BE2C (cell line): ENCODE measurements at regions not wholly inside any gene's neighbourhood (a gene's known extent, or its start where the extent isn't known, plus 50 kb on each side); places are given as distances from the start of the nearest gene placed in this dataset.

Source experiments
- DNase-seq: peaks from one replicate; pipeline ENCODE4 v3.0.0-alpha.2; 2020
- H3K27me3 ChIP-seq: fragments of 250-450 bp; sonication (Bioruptor Pico); 2 replicates; pipeline ENCODE4 v1.5.1; 2020; ENCODE audit warnings: mild to moderate bottlenecking
- H3K36me3 ChIP-seq: fragments of 250-450 bp; sonication (Bioruptor Pico); 2 replicates; pipeline ENCODE4 v1.5.1; 2020; ENCODE audit warnings: mild to moderate bottlenecking
- H3K4me1 ChIP-seq: fragments of 250-450 bp; sonication (Bioruptor Pico); 2 replicates; pipeline ENCODE4 v1.5.1; 2020
- H3K4me3 ChIP-seq: 2 replicates; pipeline ENCODE4 v1.5.1; 2011; ENCODE audit warnings: low read depth, low read length
- H3K9me3 ChIP-seq: fragments of 250-450 bp; sonication (Bioruptor Pico); 2 replicates; pipeline ENCODE4 v1.5.1; 2020
- CTCF ChIP-seq: IDR thresholded peaks from 2 replicates; pipeline ENCODE4 v1.5.1; 2012; ENCODE audit warnings: mild to moderate bottlenecking, low read depth, low read length

- no peak for TF ChIP-seq CTCF
- Histone ChIP-seq H3K9me3 (no peaks in the 10 kb centered on the region), H3K27me3 (no peaks in the 10 kb centered on the region), H3K4me3 (no peak overlapping the region), H3K4me1 (peaks cover 5% of the 10 kb centered on the region), H3K36me3 (no peaks in the 10 kb centered on the region)
- no peak for DNase-seq
These were observed 76.5 kb upstream of the OPRM1 start for GRCh38 chr6:153962555-153962954.

GRCh38 chr6:153960741-153961140, 78.3 kb upstream of the OPRM1 start:
- no peak for DNase-seq
- TF ChIP-seq CTCF, result no peak
- Histone ChIP-seq H3K36me3 (no peaks in the 10 kb centered on the region), H3K27me3 (no peaks in the 10 kb centered on the region), H3K9me3 (no peaks in the 10 kb centered on the region), H3K4me3 (no peak overlapping the region), H3K4me1 (peaks cover 5% of the 10 kb centered on the region)

- no peaks in the 10 kb centered on the region for H3K9me3 ChIP-seq
- peaks cover 5% of the 10 kb centered on the region for H3K4me1 ChIP-seq
- no peak for TF ChIP-seq CTCF
- H3K27me3 ChIP-seq, result no peaks in the 10 kb centered on the region
- H3K4me3 ChIP-seq, result no peak overlapping the region
- H3K36me3 ChIP-seq, result no peaks in the 10 kb centered on the region
- DNase-seq, result no peak
These were observed 78.8 kb upstream of the OPRM1 start for GRCh38 chr6:153960281-153960680.

- no peaks in the 10 kb centered on the region for H3K9me3 ChIP-seq
- H3K4me3 ChIP-seq, result no peak overlapping the region
- H3K4me1 ChIP-seq, result peaks cover 5% of the 10 kb centered on the region
- no peak for TF ChIP-seq CTCF
- no peaks in the 10 kb centered on the region for H3K36me3 ChIP-seq
- H3K27me3 ChIP-seq, result no peaks in the 10 kb centered on the region
- DNase-seq, result no peak
These were observed 79.8 kb upstream of the OPRM1 start for GRCh38 chr6:153959276-153959675.

GRCh38 chr6:153958860-153959259, 80.2 kb upstream of the OPRM1 start:
- no peaks in the 10 kb centered on the region for H3K9me3 ChIP-seq
- DNase-seq, result no peak
- no peaks in the 10 kb centered on the region for H3K36me3 ChIP-seq
- peaks cover 5% of the 10 kb centered on the region for H3K4me1 ChIP-seq
- H3K27me3 ChIP-seq, result no peaks in the 10 kb centered on the region
- TF ChIP-seq CTCF, result no peak
- H3K4me3 ChIP-seq, result no peak overlapping the region

GRCh38 chr6:153957394-153957793, 81.6 kb upstream of the OPRM1 start:
- TF ChIP-seq CTCF, result no peak
- peaks cover 5% of the 10 kb centered on the region for H3K4me1 ChIP-seq
- no peaks in the 10 kb centered on the region for H3K27me3 ChIP-seq
- H3K36me3 ChIP-seq, result no peaks in the 10 kb centered on the region
- H3K4me3 ChIP-seq, result no peak overlapping the region
- DNase-seq, result no peak
- H3K9me3 ChIP-seq, result no peaks in the 10 kb centered on the region
